Epithelial cell of esophagus (primary cell): ENCODE measurements at regions not wholly inside any gene's neighbourhood (a gene's known extent, or its start where the extent isn't known, plus 50 kb on each side); places are given as distances from the start of the nearest gene placed in this dataset.

Source experiments
- DNase-seq: peaks from one replicate; pipeline ENCODE4 v3.0.0; 2010; ENCODE audit warnings: low read depth
- H3K4me3 ChIP-seq: 2 replicates; pipeline ENCODE4 v1.5.1; 2011; ENCODE audit warnings: mild to moderate bottlenecking, low read length, control low read depth
- CTCF ChIP-seq: IDR thresholded peaks from 2 replicates; pipeline ENCODE4 v1.5.1; 2011; ENCODE audit warnings: low read depth, mild to moderate bottlenecking, low read length, control low read depth, inconsistent platforms; ENCODE audit not compliant: insufficient read depth; ENCODE audit errors: missing control alignments

GRCh38 chr20:16966276-16966880 lies 218.2 kb downstream of the OTOR start:
- DNase-seq, result no peak
- H3K4me3 ChIP-seq, result no peak overlapping the region
- TF ChIP-seq CTCF, result no peak

GRCh38 chr20:16968099-16968498 lies 219.9 kb downstream of the OTOR start:
- H3K4me3 ChIP-seq, result no peak overlapping the region
- no peak for DNase-seq
- no peak for TF ChIP-seq CTCF

GRCh38 chr20:16970776-16971175 lies 222.6 kb downstream of the OTOR start:
- no peak for TF ChIP-seq CTCF
- no peak overlapping the region for H3K4me3 ChIP-seq

GRCh38 chr20:16974080-16974854 lies 226.1 kb downstream of the OTOR start:
- H3K4me3 ChIP-seq, result no peak overlapping the region
- TF ChIP-seq CTCF, result no peak
- DNase-seq, result no peak

More at GRCh38 chr20:16970776-16971175, 222.6 kb downstream of the OTOR start:
- no peak for DNase-seq

- TF ChIP-seq CTCF, result no peak
- no peak for DNase-seq
- H3K4me3 ChIP-seq, result no peak overlapping the region
Observed at GRCh38 chr20:16974855-16975162, 226.7 kb downstream of the OTOR start.

GRCh38 chr20:16975682-16976081 lies 227.5 kb downstream of the OTOR start:
- no peak overlapping the region for H3K4me3 ChIP-seq

More at GRCh38 chr20:16975682-16976081, 227.5 kb downstream of the OTOR start:
- TF ChIP-seq CTCF, result no peak
- DNase-seq, result no peak
